ENCODE measurements at regions not wholly inside any gene's neighbourhood (a gene's known extent, or its start where the extent isn't known, plus 50 kb on each side); places are given as distances from the start of the nearest gene placed in this dataset.
"Not testable (repeated sequence)": the region's sequence is repeated elsewhere in the genome, so short reads cannot be mapped to it uniquely, and the experiment has no call there.

- H3K4me3 ChIP-seq, result no peak overlapping the region
These were observed 1990.4 kb upstream of the CDH6 start for GRCh38 chr5:29203049-29203448.

DNA sequence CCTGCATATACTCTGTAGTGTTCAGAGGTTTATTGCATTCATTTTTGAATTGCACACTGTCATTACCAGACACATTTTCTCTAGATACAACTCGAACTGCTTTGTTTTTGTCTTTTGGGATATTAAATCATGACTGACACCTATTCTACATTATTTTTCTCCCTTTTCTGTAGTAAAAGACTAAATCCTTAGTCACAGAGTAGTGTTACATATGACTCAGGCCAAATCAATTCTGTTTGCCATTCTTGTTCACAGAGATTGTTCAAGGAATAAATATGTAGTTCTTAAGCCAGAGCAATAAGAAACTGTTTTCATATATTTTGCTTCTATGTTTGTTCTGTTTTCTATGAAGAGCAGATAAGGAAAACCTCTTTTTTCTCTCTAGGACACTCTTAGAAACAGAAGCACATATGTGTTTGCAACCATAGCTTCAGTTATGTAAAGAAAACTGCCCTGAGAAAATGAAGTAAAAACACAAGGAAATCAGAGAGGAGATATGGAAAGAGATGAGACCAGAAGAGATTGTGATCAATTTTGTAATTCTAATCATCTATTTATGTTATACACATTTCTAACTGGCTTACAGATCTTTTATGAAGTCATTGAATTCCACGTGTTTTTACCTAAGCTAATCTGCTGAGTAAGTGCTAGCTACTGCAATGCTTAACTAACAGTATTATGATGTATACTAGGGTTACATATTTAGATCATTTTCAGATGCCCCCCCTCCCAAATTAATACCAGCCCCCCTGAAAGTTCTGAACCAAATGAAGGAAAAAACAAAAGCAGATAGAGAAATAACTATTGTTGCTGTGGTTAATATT, 1995.6 kb upstream of the CDH6 start:
- Histone ChIP-seq H3K27ac (no peak overlapping the region), H3K27me3 (no peaks in the 10 kb centered on the region), H3K9me3 (no peaks in the 10 kb centered on the region), H3K4me1 (no peaks in the 10 kb centered on the region), H3K4me3 (no peak overlapping the region), H3K36me3 (no peaks in the 10 kb centered on the region)
- DNase-seq (ENCODE audit: low spot score in 2 of 2), result no peak
- TF ChIP-seq, protein P1, sequence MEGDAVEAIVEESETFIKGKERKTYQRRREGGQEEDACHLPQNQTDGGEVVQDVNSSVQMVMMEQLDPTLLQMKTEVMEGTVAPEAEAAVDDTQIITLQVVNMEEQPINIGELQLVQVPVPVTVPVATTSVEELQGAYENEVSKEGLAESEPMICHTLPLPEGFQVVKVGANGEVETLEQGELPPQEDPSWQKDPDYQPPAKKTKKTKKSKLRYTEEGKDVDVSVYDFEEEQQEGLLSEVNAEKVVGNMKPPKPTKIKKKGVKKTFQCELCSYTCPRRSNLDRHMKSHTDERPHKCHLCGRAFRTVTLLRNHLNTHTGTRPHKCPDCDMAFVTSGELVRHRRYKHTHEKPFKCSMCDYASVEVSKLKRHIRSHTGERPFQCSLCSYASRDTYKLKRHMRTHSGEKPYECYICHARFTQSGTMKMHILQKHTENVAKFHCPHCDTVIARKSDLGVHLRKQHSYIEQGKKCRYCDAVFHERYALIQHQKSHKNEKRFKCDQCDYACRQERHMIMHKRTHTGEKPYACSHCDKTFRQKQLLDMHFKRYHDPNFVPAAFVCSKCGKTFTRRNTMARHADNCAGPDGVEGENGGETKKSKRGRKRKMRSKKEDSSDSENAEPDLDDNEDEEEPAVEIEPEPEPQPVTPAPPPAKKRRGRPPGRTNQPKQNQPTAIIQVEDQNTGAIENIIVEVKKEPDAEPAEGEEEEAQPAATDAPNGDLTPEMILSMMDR (IDR thresholded peaks at IDR 0.05), result no peak
- TF ChIP-seq POLR2AphosphoS5 (IDR thresholded peaks at IDR 0.05) (no peak), POLR2A (IDR thresholded peaks at IDR 0.05) (no peak), EP300 (IDR thresholded peaks at IDR 0.05) (no peak)
- WGBS, result 55% methylated on average over 2 of the region's 2 CpGs

More at GRCh38 chr5:29203049-29203448, 1990.4 kb upstream of the CDH6 start:
- Histone ChIP-seq H3K4me1 (no peaks in the 10 kb centered on the region), H3K36me3 (no peaks in the 10 kb centered on the region), H3K27ac (no peak overlapping the region), H3K9me3 (no peaks in the 10 kb centered on the region), H3K27me3 (no peaks in the 10 kb centered on the region)
- DNase-seq (ENCODE audit: low spot score in 2 of 2), result no peak
- TF ChIP-seq POLR2AphosphoS5 (IDR thresholded peaks at IDR 0.05) (no peak), EP300 (IDR thresholded peaks at IDR 0.05) (no peak), POLR2A (IDR thresholded peaks at IDR 0.05) (no peak)
- TF ChIP-seq, protein P1 (IDR thresholded peaks at IDR 0.05), result no peak

GRCh38 chr5:29193972-29194371, 1999.5 kb upstream of the CDH6 start:
- H3K4me1 ChIP-seq, result no peaks in the 10 kb centered on the region
- no peak for DNase-seq (ENCODE audit: low spot score in 2 of 2)
- no peak overlapping the region for H3K27ac ChIP-seq
- TF ChIP-seq POLR2A (IDR thresholded peaks at IDR 0.05), result no peak
- H3K27me3 ChIP-seq, result no peaks in the 10 kb centered on the region
- no peaks in the 10 kb centered on the region for H3K9me3 ChIP-seq
- no peak overlapping the region for H3K4me3 ChIP-seq
- H3K36me3 ChIP-seq, result no peaks in the 10 kb centered on the region
- 72% methylated on average over 1 of the region's 1 CpG for WGBS

DNA sequence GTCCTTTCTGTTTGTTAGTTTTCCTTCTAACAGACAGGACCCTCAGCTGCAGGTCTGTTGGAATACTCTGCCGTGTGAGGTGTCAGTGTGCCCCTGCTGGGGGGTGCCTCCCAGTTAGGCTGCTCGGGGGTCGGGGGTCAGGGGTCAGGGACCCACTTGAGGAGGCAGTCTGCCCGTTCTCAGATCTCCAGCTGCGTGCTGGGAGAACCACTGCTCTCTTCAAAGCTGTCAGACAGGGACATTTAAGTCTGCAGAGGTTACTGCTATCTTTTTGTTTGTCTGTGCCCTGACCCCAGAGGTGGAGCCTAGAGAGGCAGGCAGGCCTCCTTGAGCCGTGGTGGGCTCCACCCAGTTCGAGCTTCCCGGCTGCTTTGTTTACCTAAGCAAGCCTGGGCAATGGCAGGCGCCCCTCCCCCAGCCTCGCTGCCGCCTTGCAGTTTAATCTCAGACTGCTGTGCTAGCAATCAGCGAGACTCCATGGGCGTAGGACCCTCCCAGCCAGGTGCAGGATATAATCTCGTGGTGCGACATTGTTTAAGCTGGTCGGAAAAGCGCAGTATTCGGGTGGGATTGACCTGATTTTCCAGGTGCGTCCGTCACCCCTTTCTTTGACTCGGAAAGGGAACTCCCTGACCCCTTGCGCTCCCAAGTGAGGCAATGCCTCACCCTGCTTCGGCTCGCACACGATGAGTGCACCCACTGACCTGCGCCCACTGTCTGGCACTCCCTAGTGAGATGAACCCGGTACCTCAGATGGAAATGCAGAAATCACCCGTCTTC, 2002.0 kb upstream of the CDH6 start:
- 84% methylated on average over 19 of the region's 28 CpGs for WGBS

DNA sequence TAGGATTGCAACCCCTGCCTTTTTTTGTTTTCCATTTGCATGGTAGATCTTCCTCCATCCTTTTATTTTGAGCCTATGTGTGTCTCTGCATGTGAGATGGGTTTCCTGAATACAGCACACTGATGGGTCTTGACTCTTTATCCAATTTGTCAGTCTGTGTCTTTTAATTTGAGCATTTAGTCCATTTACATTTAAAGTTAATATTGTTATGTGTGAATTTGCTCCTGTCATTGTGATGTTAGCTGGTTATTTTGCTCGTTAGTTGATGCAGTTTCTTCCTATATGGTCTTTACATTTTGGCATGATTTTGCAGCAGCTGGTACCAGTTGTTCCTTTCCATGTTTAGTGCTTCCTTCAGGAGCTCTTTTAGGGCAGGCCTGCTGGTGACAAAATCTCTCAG, 2003.1 kb upstream of the CDH6 start:
- H3K27me3 ChIP-seq; DNase-seq (ENCODE audit: low spot score in 2 of 2); H3K27ac ChIP-seq; H3K4me3 ChIP-seq; H3K9me3 ChIP-seq; H3K4me1 ChIP-seq; H3K36me3 ChIP-seq: not testable (repeated sequence)
- WGBS, result 69% methylated on average over 1 of the region's 1 CpG

More for the DNA sequence above, 2002.0 kb upstream of the CDH6 start:
- H3K4me1 ChIP-seq; H3K9me3 ChIP-seq; H3K36me3 ChIP-seq; H3K4me3 ChIP-seq; H3K27me3 ChIP-seq; DNase-seq (ENCODE audit: low spot score in 2 of 2); H3K27ac ChIP-seq: not testable (repeated sequence)

- WGBS, result 88% methylated on average over 5 of the region's 5 CpGs
- not testable (repeated sequence) for H3K4me1 ChIP-seq; DNase-seq (ENCODE audit: low spot score in 2 of 2); H3K27me3 ChIP-seq; H3K36me3 ChIP-seq; H3K27ac ChIP-seq; H3K9me3 ChIP-seq; H3K4me3 ChIP-seq
These were observed 2007.1 kb upstream of the CDH6 start for GRCh38 chr5:29186380-29186779.

DNA sequence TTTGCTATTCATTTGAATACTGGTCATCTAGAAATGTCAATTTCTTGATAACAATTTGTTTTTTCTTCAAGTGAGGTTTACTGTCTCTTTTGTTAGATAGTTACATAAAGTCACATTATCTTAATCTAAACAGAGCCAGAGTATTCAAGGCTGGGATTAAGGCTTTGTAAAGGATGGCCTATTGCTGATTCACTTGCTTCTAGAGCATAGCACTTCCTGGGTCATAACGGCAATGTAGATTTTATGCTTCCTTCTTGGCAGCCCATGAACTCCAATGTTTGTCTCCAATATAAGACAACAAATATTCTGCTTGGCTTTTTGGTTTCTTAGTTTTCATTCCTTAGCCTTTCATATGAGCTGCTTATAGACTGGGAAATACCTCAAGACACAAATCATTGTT, 2007.9 kb upstream of the CDH6 start:
- H3K27me3 ChIP-seq, result no peaks in the 10 kb centered on the region
- DNase-seq (ENCODE audit: low spot score in 2 of 2), result no peak
- no peak overlapping the region for H3K27ac ChIP-seq
- TF ChIP-seq POLR2AphosphoS5 (IDR thresholded peaks at IDR 0.05) (no peak), POLR2A (IDR thresholded peaks at IDR 0.05) (no peak), EP300 (IDR thresholded peaks at IDR 0.05) (no peak)
- TF ChIP-seq, protein P1 (IDR thresholded peaks at IDR 0.05), result no peak
- H3K36me3 ChIP-seq, result no peaks in the 10 kb centered on the region
- H3K9me3 ChIP-seq, result no peaks in the 10 kb centered on the region
- no peak overlapping the region for H3K4me3 ChIP-seq
- 93% methylated on average over 1 of the region's 1 CpG for WGBS
- no peaks in the 10 kb centered on the region for H3K4me1 ChIP-seq
